ENCODE measurements at regions not wholly inside any gene's neighbourhood (a gene's known extent, or its start where the extent isn't known, plus 50 kb on each side); places are given as distances from the start of the nearest gene placed in this dataset.

DNA sequence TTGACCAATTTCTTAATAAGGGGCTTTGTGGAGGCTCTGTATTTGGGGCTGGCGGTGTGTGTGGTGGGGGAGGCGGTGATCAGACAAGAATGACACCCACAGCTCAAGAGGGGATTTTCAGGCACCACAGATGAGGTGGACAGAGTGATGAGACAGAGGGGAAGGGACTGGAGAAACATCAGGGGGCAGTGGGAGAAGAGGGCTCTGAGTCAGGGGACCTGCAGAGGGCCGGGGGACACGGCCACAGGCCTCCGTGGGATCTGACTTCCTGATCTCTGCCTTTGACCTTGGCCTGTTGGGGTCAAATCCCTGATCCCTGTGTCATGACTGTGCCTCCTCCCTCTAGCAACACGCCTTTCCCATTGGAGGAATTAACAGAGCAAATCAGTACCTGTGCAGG is 197.7 kb downstream of the C9orf50 start:
- intact Hi-C loops (cut with micrococcal nuclease), result no loop called here
- Histone ChIP-seq H3K36me3 (ENCODE audit: control insufficient read depth, insufficient read depth, low read length) (no peaks in the 10 kb centered on the region), H3K27me3 (ENCODE audit: control insufficient read depth, insufficient read depth, low read length) (no peaks in the 10 kb centered on the region), H3K4me1 (ENCODE audit: control insufficient read depth, insufficient read depth, low read length) (peaks cover 27% of the 10 kb centered on the region), H3K9me3 (ENCODE audit: control insufficient read depth, insufficient read depth, low read length) (no peaks in the 10 kb centered on the region), H3K27ac (ENCODE audit: low read length) (peak overlapping the region; percentile 67), H3K4me3 (ENCODE audit: low read length) (no peak overlapping the region)
- Mint-ChIP-seq H3K36me3 (no peaks in the 10 kb centered on the region), H3K4me3 (no peak overlapping the region), H3K27ac (peak overlapping the region; percentile 29 to 81), H3K4me1 (peaks cover 15 to 24% of the 10 kb centered on the region in 2 donors), H3K27me3 (ENCODE audit: low read depth in 2 of 2) (peaks cover 0 to 8% of the 10 kb centered on the region in 2 donors), H3K9me3 (no peaks in the 10 kb centered on the region)
- 75% methylated on average over 6 of the region's 6 CpGs for WGBS (ENCODE audit: insufficient coverage)
- TF ChIP-seq, protein P1, sequence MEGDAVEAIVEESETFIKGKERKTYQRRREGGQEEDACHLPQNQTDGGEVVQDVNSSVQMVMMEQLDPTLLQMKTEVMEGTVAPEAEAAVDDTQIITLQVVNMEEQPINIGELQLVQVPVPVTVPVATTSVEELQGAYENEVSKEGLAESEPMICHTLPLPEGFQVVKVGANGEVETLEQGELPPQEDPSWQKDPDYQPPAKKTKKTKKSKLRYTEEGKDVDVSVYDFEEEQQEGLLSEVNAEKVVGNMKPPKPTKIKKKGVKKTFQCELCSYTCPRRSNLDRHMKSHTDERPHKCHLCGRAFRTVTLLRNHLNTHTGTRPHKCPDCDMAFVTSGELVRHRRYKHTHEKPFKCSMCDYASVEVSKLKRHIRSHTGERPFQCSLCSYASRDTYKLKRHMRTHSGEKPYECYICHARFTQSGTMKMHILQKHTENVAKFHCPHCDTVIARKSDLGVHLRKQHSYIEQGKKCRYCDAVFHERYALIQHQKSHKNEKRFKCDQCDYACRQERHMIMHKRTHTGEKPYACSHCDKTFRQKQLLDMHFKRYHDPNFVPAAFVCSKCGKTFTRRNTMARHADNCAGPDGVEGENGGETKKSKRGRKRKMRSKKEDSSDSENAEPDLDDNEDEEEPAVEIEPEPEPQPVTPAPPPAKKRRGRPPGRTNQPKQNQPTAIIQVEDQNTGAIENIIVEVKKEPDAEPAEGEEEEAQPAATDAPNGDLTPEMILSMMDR (IDR thresholded peaks at IDR 0.05), result no peak
- DNase-seq, result peak in 1 of 2 donors; percentile 40
- ATAC-seq, result peak; percentile 69 to 82 (median 79)

DNA sequence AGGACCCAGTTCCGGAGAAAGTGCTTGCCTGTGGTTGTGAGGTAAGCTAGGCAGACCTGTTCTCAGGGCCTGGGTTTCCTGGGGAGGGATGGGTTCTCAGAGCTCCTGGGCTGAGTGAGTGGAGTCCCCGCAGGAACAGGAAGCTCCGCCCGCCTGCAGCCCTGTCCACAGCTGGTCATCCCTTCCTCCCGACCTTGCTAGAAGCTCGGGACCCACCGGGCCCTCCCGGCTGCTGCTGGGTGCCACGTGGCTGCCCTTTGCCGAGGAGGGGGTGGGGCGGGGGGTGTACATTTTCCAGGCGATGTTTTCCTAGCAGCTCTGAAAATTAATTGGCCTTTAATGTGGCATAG is 198.1 kb downstream of the C9orf50 start:
- Mint-ChIP-seq H3K9me3 (no peaks in the 10 kb centered on the region), H3K4me1 (peaks cover 15 to 24% of the 10 kb centered on the region in 2 donors), H3K4me3 (no peak overlapping the region), H3K36me3 (no peaks in the 10 kb centered on the region), H3K27me3 (ENCODE audit: low read depth in 2 of 2) (peaks cover 0 to 5% of the 10 kb centered on the region in 2 donors), H3K27ac (peak overlapping the region; percentile 58 to 81)
- WGBS (ENCODE audit: insufficient coverage), result 25% methylated on average over 12 of the region's 12 CpGs
- intact Hi-C loops (cut with micrococcal nuclease), result no loop called here
- ATAC-seq (peak; percentile 35 to 58 (median 48)), DNase-seq (no peak)
- H3K4me1 ChIP-seq (ENCODE audit: control insufficient read depth, insufficient read depth, low read length), result peaks cover 27% of the 10 kb centered on the region
- H3K4me3 ChIP-seq (ENCODE audit: low read length), result no peak overlapping the region
- no peaks in the 10 kb centered on the region for H3K36me3 ChIP-seq (ENCODE audit: control insufficient read depth, insufficient read depth, low read length)
- H3K9me3 ChIP-seq (ENCODE audit: control insufficient read depth, insufficient read depth, low read length), result no peaks in the 10 kb centered on the region
- TF ChIP-seq, protein P1 (IDR thresholded peaks at IDR 0.05), result no peak
- H3K27ac ChIP-seq (ENCODE audit: low read length), result peak overlapping the region; percentile 67
- no peaks in the 10 kb centered on the region for H3K27me3 ChIP-seq (ENCODE audit: control insufficient read depth, insufficient read depth, low read length)

- H3K4me3 ChIP-seq (ENCODE audit: low read length), result no peak overlapping the region
- intact Hi-C loops (cut with micrococcal nuclease), result no loop called here
- H3K4me3 Mint-ChIP-seq, result no peak overlapping the region
- TF ChIP-seq, protein P1 (IDR thresholded peaks at IDR 0.05), result no peak
- peaks cover 15 to 25% of the 10 kb centered on the region in 2 donors for H3K4me1 Mint-ChIP-seq
- no peaks in the 10 kb centered on the region for H3K36me3 ChIP-seq (ENCODE audit: control insufficient read depth, insufficient read depth, low read length)
- no peaks in the 10 kb centered on the region for H3K27me3 ChIP-seq (ENCODE audit: control insufficient read depth, insufficient read depth, low read length)
- peak overlapping the region; percentile 58 to 81 for H3K27ac Mint-ChIP-seq
- H3K4me1 ChIP-seq (ENCODE audit: control insufficient read depth, insufficient read depth, low read length), result peaks cover 27% of the 10 kb centered on the region
- WGBS (ENCODE audit: insufficient coverage), result 60% methylated on average over 11 of the region's 11 CpGs
- no peak for DNase-seq
- peak overlapping the region; percentile 67 for H3K27ac ChIP-seq (ENCODE audit: low read length)
- H3K9me3 ChIP-seq (ENCODE audit: control insufficient read depth, insufficient read depth, low read length), result no peaks in the 10 kb centered on the region
- peaks cover 0 to 4% of the 10 kb centered on the region in 2 donors for H3K27me3 Mint-ChIP-seq (ENCODE audit: low read depth in 2 of 2)
- H3K36me3 Mint-ChIP-seq, result no peaks in the 10 kb centered on the region
- ATAC-seq, result peak in 2 of 3 donors; percentile 26 to 45
- H3K9me3 Mint-ChIP-seq, result no peaks in the 10 kb centered on the region
Observed at GRCh38 chr9:129422032-129422842, 198.7 kb downstream of the C9orf50 start.

Data from natural killer cell (primary cell).